PC-9 (cell line): ENCODE measurements at regions not wholly inside any gene's neighbourhood (a gene's known extent, or its start where the extent isn't known, plus 50 kb on each side); places are given as distances from the start of the nearest gene placed in this dataset.
"Not testable (repeated sequence)": the region's sequence is repeated elsewhere in the genome, so short reads cannot be mapped to it uniquely, and the experiment has no call there.

Experiments used
- BruUV-seq: library from RNA; stranded (reverse); fragments of 400-500 nt; replicated peaks from 2 replicates; lab custom pipeline; 2021; lab: Mats Ljungman, UMichigan
- CTCF ChIA-PET: fragments of 300-600 bp; sonication (Branson Sonifier 250); formaldehyde crosslinking; loops from one replicate; lab custom pipeline; 2022; ENCODE audit warnings: antibody characterized with exemption; lab: Charles Lee
- POLR2A ChIA-PET: fragments of 300-600 bp; sonication (Branson Sonifier 250); formaldehyde crosslinking; loops from one replicate; lab custom pipeline; 2022; ENCODE audit warnings: antibody characterized with exemption; ENCODE audit not compliant: unreplicated experiment; lab: Charles Lee
- DNase-seq, 2 experiments: peaks; one replicate each; pipeline versions ENCODE4 v3.0.0 to v3.0.0-alpha.2; 2015 to 2022; ENCODE audit warnings: mixed read lengths in 1 of 2
- H2AFZ ChIP-seq: fragments of 200-600 bp; sonication (generic); 2 replicates; pipeline ENCODE4 v1.8.1; 2017; ENCODE audit warnings: antibody characterized with exemption
- H3F3A ChIP-seq: fragments of 200-600 bp; sonication (generic); 2 replicates; pipeline ENCODE4 v1.8.1; 2017; ENCODE audit warnings: antibody characterized with exemption, mild to moderate bottlenecking, low read depth; ENCODE audit not compliant: insufficient read depth
- H3K27ac ChIP-seq: fragments of 200-600 bp; sonication (generic); 2 replicates; pipeline ENCODE4 v1.6.1; 2016; ENCODE audit warnings: mixed run types
- H3K27me3 ChIP-seq: fragments of 200-600 bp; sonication (generic); 2 replicates; pipeline ENCODE4 v1.6.1; 2016; ENCODE audit warnings: low read depth, mixed run types; ENCODE audit not compliant: insufficient read depth
- H3K36me3 ChIP-seq: fragments of 200-600 bp; sonication (generic); 2 replicates; pipeline ENCODE4 v1.6.1; 2016; ENCODE audit warnings: low read depth, mixed run types
- H3K4me1 ChIP-seq: fragments of 200-600 bp; sonication (generic); replicated peaks from 2 replicates; pipeline ENCODE4 v1.6.1; 2016; ENCODE audit warnings: mixed run types; ENCODE audit not compliant: insufficient read depth
- H3K4me2 ChIP-seq: fragments of 200-600 bp; sonication (generic); 2 replicates; pipeline ENCODE4 v1.6.1; 2017; ENCODE audit warnings: mixed run types
- H3K4me3 ChIP-seq: fragments of 200-600 bp; sonication (generic); 2 replicates; pipeline ENCODE4 v1.6.1; 2016; ENCODE audit warnings: mixed run types
- H3K79me2 ChIP-seq: fragments of 200-600 bp; sonication (generic); 2 replicates; pipeline ENCODE4 v1.6.1; 2017; ENCODE audit warnings: low read depth, mixed run types
- H3K9me2 ChIP-seq: fragments of 200-600 bp; sonication (generic); 2 replicates; pipeline ENCODE4 v1.8.1; 2017; ENCODE audit warnings: mild to moderate bottlenecking; ENCODE audit not compliant: insufficient read depth
- H3K9me3 ChIP-seq: fragments of 200-600 bp; sonication (generic); 2 replicates; pipeline ENCODE4 v1.8.1; 2016; ENCODE audit warnings: low read depth; ENCODE audit not compliant: insufficient read depth
- H4K20me1 ChIP-seq: fragments of 200-600 bp; sonication (generic); 2 replicates; pipeline ENCODE4 v1.8.1; 2017; ENCODE audit not compliant: insufficient read depth
- EZH2 ChIP-seq: fragments of 200-600 bp; sonication (generic); IDR thresholded peaks from 2 replicates; pipeline ENCODE4 v1.8.0; 2017; ENCODE audit warnings: antibody characterized with exemption, low read depth
- intact Hi-C: fragments of 100-400 bp; cut with micrococcal nuclease; formaldehyde crosslinking; loops from one replicate; pipeline ENCODE4 v1.10.0; 2022; ENCODE audit not compliant: unreplicated experiment
- TF ChIP-seq, protein P1 (sequence below): fragments of 200-600 bp; sonication (generic); conservative IDR thresholded peaks from 2 replicates; pipeline ENCODE4 v1.6.1; 2017; ENCODE audit warnings: mixed run types, antibody characterized with exemption, mild to moderate bottlenecking, moderate library complexity

- Histone ChIP-seq H3K4me1 (peaks cover 10% of the 10 kb centered on the region), H3K9me3 (no peaks in the 10 kb centered on the region), H3K27ac (no peak overlapping the region), H3K9me2 (no peaks in the 10 kb centered on the region), H3K4me2 (no peak overlapping the region), H2AFZ (no peak overlapping the region), H3K79me2 (no peaks in the 10 kb centered on the region), H4K20me1 (no peaks in the 10 kb centered on the region), H3K36me3 (no peaks in the 10 kb centered on the region), H3K27me3 (no peaks in the 10 kb centered on the region), H3K4me3 (no peak overlapping the region), H3F3A (peaks cover 4% of the 10 kb centered on the region; the same call in 1 of the 2 replicates)
- no peak for TF ChIP-seq EZH2
- TF ChIP-seq, protein P1, sequence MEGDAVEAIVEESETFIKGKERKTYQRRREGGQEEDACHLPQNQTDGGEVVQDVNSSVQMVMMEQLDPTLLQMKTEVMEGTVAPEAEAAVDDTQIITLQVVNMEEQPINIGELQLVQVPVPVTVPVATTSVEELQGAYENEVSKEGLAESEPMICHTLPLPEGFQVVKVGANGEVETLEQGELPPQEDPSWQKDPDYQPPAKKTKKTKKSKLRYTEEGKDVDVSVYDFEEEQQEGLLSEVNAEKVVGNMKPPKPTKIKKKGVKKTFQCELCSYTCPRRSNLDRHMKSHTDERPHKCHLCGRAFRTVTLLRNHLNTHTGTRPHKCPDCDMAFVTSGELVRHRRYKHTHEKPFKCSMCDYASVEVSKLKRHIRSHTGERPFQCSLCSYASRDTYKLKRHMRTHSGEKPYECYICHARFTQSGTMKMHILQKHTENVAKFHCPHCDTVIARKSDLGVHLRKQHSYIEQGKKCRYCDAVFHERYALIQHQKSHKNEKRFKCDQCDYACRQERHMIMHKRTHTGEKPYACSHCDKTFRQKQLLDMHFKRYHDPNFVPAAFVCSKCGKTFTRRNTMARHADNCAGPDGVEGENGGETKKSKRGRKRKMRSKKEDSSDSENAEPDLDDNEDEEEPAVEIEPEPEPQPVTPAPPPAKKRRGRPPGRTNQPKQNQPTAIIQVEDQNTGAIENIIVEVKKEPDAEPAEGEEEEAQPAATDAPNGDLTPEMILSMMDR: no peak
- intact Hi-C loops: no loop called here
- DNase-seq: peak in 1 of 2 experiments; percentile 46
- CTCF ChIA-PET: no interaction called here
- BruUV-seq: no TSS peak
- POLR2A ChIA-PET: no interaction called here
Observed at GRCh38 chr20:52001999-52002666, 189.4 kb downstream of the ZFP64 start.

DNA sequence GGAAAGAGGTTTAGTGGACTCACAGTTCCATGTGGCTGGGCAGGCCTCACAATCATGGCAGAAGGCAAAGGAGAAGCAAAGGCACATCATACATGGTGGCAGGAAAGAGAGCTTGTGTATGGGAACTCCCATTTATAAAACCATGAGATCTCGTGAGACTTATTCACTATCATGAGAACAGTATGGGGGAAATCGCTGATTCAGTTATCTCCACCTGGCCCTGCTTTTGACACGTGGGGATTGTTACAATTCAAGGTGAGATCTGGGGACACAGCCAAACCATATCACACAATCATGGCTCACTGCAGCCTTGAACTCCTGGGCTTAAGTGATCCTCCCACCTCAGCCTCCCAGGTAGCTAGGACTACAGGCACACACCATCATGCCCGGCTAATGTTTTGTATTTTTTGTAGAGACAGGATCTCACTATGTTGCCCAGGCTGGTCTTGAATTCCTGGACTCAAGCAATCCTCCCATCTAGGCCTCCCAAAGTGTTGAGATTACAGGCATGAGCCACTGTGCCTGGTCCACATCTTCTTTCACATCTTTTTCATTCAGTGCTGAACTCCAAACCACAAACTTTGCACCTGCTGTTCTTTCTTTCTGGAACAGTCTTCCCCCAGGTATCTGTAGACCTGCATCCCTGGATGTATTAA lies 194.2 kb downstream of the ZFP64 start:
- H3K9me3 ChIP-seq, H3K36me3 ChIP-seq, BruUV-seq, H3K27me3 ChIP-seq, H3K79me2 ChIP-seq, H3K4me2 ChIP-seq, CTCF ChIA-PET, H3K4me1 ChIP-seq, H3F3A ChIP-seq, H3K27ac ChIP-seq, H4K20me1 ChIP-seq, H3K4me3 ChIP-seq, H3K9me2 ChIP-seq, DNase-seq, H2AFZ ChIP-seq: not testable (repeated sequence)
- POLR2A ChIA-PET: interaction anchor here (0.7 kb wide), 1 partner anchor 23 kb away, joined by 6 read pairs; no protein-coding TSS in a partner anchor
- intact Hi-C loops: loop anchor here (5.0 kb wide), 1 partner anchor 195 kb away; the partner anchor contains the start of gene SALL4

GRCh38 chr20:51995551-51995951 lies 193.2 kb upstream of the SALL4 start:
- ChIA-PET POLR2A (no interaction called here), CTCF (no interaction called here)
- no peaks in the 10 kb centered on the region for H3K27me3 ChIP-seq
- H3K27ac ChIP-seq: no peak overlapping the region
- H3K4me1 ChIP-seq: no peaks in the 10 kb centered on the region
- H3K9me3 ChIP-seq: no peaks in the 10 kb centered on the region
- TF ChIP-seq, protein P1: no peak
- no peak for TF ChIP-seq EZH2
- H2AFZ ChIP-seq: no peak overlapping the region
- no peak overlapping the region for H3K4me3 ChIP-seq
- H4K20me1 ChIP-seq: no peaks in the 10 kb centered on the region
- no peaks in the 10 kb centered on the region for H3F3A ChIP-seq
- DNase-seq: no peak
- no peaks in the 10 kb centered on the region for H3K36me3 ChIP-seq
- no peaks in the 10 kb centered on the region for H3K79me2 ChIP-seq
- intact Hi-C loops: loop anchor here (5.0 kb wide), 1 partner anchor 193 kb away; the partner anchor contains the start of gene SALL4
- no peak overlapping the region for H3K4me2 ChIP-seq
- no TSS peak for BruUV-seq
- no peaks in the 10 kb centered on the region for H3K9me2 ChIP-seq
